GM23338 (cell line): ENCODE measurements at regions not wholly inside any gene's neighbourhood (a gene's known extent, or its start where the extent isn't known, plus 50 kb on each side); places are given as distances from the start of the nearest gene placed in this dataset.

Source experiments
- ATAC-seq: fragments of 200-7000 bp; cut with Tn5 transposase; 3 replicates; pipeline ENCODE4 v1.9.1; 2020
- DNase-seq: peaks from one replicate; pipeline ENCODE4 v3.0.0-alpha.2; 2015; ENCODE audit warnings: low spot score
- H2AFZ ChIP-seq: fragments of 200-600 bp; sonication (generic); 2 replicates; pipeline ENCODE4 v1.8.0; 2016; ENCODE audit warnings: antibody characterized with exemption, mild to moderate bottlenecking, moderate library complexity
- H3F3A ChIP-seq: fragments of 200-600 bp; sonication (generic); replicated peaks from 2 replicates; pipeline ENCODE4 v1.8.0; 2017; ENCODE audit warnings: antibody characterized with exemption, mixed run types, low read depth
- H3K27ac ChIP-seq: fragments of 200-600 bp; sonication (generic); 2 replicates; pipeline ENCODE4 v1.6.1; 2016; ENCODE audit warnings: low read depth
- H3K27me3 ChIP-seq: fragments of 200-600 bp; sonication (generic); 2 replicates; pipeline ENCODE4 v1.8.0; 2016; ENCODE audit warnings: mild to moderate bottlenecking, mixed run types, moderate library complexity; ENCODE audit not compliant: insufficient read depth
- H3K36me3 ChIP-seq: fragments of 200-600 bp; sonication (generic); 2 replicates; pipeline ENCODE4 v1.8.0; 2016; ENCODE audit warnings: mild to moderate bottlenecking; ENCODE audit not compliant: insufficient read depth
- H3K4me1 ChIP-seq: fragments of 200-600 bp; sonication (generic); 2 replicates; pipeline ENCODE4 v1.8.0; 2016; ENCODE audit warnings: mild to moderate bottlenecking, moderate library complexity; ENCODE audit not compliant: insufficient read depth
- H3K4me2 ChIP-seq: fragments of 200-600 bp; sonication (generic); 2 replicates; pipeline ENCODE4 v1.7.1; 2017; ENCODE audit warnings: mixed run types
- H3K4me3 ChIP-seq: fragments of 200-600 bp; sonication (generic); 2 replicates; pipeline ENCODE4 v1.6.1; 2016; ENCODE audit warnings: mixed run types
- H3K79me2 ChIP-seq: fragments of 200-600 bp; sonication (generic); replicated peaks from 2 replicates; pipeline ENCODE4 v1.8.0; 2017; ENCODE audit warnings: mild to moderate bottlenecking; ENCODE audit not compliant: insufficient read depth
- H3K9me2 ChIP-seq: fragments of 200-600 bp; sonication (generic); 2 replicates; pipeline ENCODE4 v1.8.0; 2017; ENCODE audit not compliant: insufficient read depth
- H4K20me1 ChIP-seq: fragments of 200-600 bp; sonication (generic); replicated peaks from 2 replicates; pipeline ENCODE4 v1.8.0; 2017; ENCODE audit warnings: mild to moderate bottlenecking; ENCODE audit not compliant: insufficient read depth
- H3K27ac Mint-ChIP-seq: 2 replicates; pipeline ENCODE4 v1.8.0; 2020; ENCODE audit warnings: inconsistent platforms, mild to moderate bottlenecking, moderate library complexity, mixed read lengths
- H3K27me3 Mint-ChIP-seq: 3 replicates; pipeline ENCODE4 v1.8.0; 2022; ENCODE audit warnings: low read depth, mild to moderate bottlenecking, moderate library complexity, mixed read lengths, inconsistent platforms; ENCODE audit not compliant: insufficient read depth, poor library complexity
- H3K36me3 Mint-ChIP-seq: 3 replicates; pipeline ENCODE4 v1.8.0; 2021; ENCODE audit warnings: low read depth, mild to moderate bottlenecking, inconsistent platforms, moderate library complexity, mixed read lengths
- H3K4me1 Mint-ChIP-seq: 3 replicates; pipeline ENCODE4 v1.8.0; 2020; ENCODE audit warnings: mild to moderate bottlenecking, inconsistent platforms, mixed read lengths
- H3K4me3 Mint-ChIP-seq: 3 replicates; pipeline ENCODE4 v1.8.0; 2021; ENCODE audit warnings: moderate library complexity, mild to moderate bottlenecking, inconsistent platforms, mixed read lengths
- H3K9me3 Mint-ChIP-seq: 3 replicates; pipeline ENCODE4 v1.8.0; 2020; ENCODE audit warnings: moderate library complexity, mild to moderate bottlenecking, inconsistent platforms, mixed read lengths
- CREB1 ChIP-seq: fragments of 250-450 bp; sonication (Bioruptor Pico); IDR thresholded peaks from 2 replicates; pipeline ENCODE4 v1.5.0; 2020; ENCODE audit warnings: low read depth, mild to moderate bottlenecking, moderate library complexity
- EZH2 ChIP-seq: fragments of 200-600 bp; sonication (generic); IDR thresholded peaks from one replicate; pipeline ENCODE4 v1.8.0; 2017; ENCODE audit warnings: antibody characterized with exemption, mild to moderate bottlenecking, low read depth; ENCODE audit not compliant: unreplicated experiment
- EZH2phosphoT487 ChIP-seq: fragments of 200-600 bp; sonication (generic); IDR thresholded peaks from one replicate; pipeline ENCODE4 v1.8.1; 2018; ENCODE audit warnings: antibody characterized with exemption; ENCODE audit not compliant: unreplicated experiment
- JUNB ChIP-seq: IDR thresholded peaks from one replicate; pipeline ENCODE4 v1.6.1; 2016; ENCODE audit warnings: antibody characterized with exemption; ENCODE audit not compliant: unreplicated experiment
- NANOG ChIP-seq: IDR thresholded peaks from 2 replicates; pipeline ENCODE4 v1.6.1; 2016; ENCODE audit warnings: antibody characterized with exemption, borderline replicate concordance
- POLR2AphosphoS5 ChIP-seq: IDR thresholded peaks from 2 replicates; pipeline ENCODE4 v1.6.1; 2016; ENCODE audit warnings: antibody characterized with exemption, low read depth
- STAT1 ChIP-seq: IDR thresholded peaks from one replicate; pipeline ENCODE4 v1.6.1; 2016; ENCODE audit warnings: antibody characterized with exemption; ENCODE audit not compliant: unreplicated experiment
- ZNF114 ChIP-seq: fragments of 250-450 bp; sonication (Bioruptor Pico); IDR thresholded peaks from 2 replicates; pipeline ENCODE4 v1.5.0; 2020; ENCODE audit warnings: mild to moderate bottlenecking, moderate library complexity
- ZNF331 ChIP-seq: fragments of 250-450 bp; sonication (Bioruptor Pico); IDR thresholded peaks from 2 replicates; pipeline ENCODE4 v1.5.0; 2020; ENCODE audit warnings: low read depth, mild to moderate bottlenecking, moderate library complexity
- TF ChIP-seq, protein P1 (sequence below): fragments of 250-450 bp; sonication (Bioruptor Pico); IDR thresholded peaks from 2 replicates; pipeline ENCODE4 v1.5.0; 2020; ENCODE audit warnings: mild to moderate bottlenecking, moderate library complexity
- TF ChIP-seq, protein P2 (sequence below), 2 experiments: fragments of 200-600 bp in 1 of 2; sonication (generic) in 1 of 2; conservative IDR thresholded peaks; 2 replicates each; pipeline versions ENCODE4 v1.5.1 to v1.6.1; 2016 to 2017; ENCODE audit warnings: antibody characterized with exemption in 2 of 2, low read depth in 2 of 2, mild to moderate bottlenecking in 2 of 2, moderate library complexity in 1 of 2
- TF ChIP-seq, protein P3 (sequence below): IDR thresholded peaks from one replicate; pipeline ENCODE4 v1.6.1; 2018; ENCODE audit warnings: antibody characterized with exemption; ENCODE audit not compliant: unreplicated experiment
- TF ChIP-seq, protein P4 (sequence below): IDR thresholded peaks from 2 replicates; pipeline ENCODE4 v1.6.1; 2016; ENCODE audit warnings: antibody characterized with exemption

DNA sequence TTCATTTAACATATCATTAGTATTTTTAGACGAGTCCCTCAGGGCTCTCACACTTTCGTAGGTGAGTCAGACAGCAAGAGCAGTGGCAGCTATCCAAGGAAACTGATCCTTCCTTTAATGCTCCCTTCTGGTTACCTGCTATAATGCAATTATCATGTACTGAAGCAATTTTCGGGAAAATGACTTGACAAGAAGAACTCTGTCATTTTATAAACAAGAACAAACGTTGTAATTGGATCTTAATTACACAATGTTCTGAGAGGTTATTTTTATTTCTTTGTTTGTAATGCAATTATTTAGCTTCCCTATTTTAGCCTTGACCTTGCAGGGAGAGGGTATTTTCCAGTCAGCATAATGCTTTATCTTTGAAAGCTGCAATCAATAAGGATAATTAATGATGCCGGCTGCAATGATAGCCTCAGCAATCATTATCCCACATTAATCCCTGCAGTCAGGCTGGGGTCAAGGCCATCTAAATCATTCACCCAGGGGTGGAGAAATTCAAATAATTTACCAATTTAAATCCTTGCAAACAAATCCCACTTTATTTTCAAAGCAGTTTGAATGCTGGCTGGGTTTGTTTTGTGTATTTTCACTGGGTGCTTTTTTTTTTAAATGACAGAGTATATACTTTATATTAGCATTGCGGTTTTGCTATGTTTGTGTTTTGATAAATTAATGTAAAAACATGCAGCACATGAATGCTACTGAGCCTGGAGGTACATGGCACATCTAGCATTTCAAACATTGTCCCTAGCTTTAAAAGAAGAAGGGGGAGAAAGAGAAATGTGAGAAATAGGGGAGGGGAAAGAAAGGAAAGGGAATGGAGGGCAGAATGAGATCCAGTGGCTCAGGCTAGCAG is 249.9 kb downstream of the SHOX2 start:
- Mint-ChIP-seq H3K27ac (no peak overlapping the region), H3K27me3 (no peaks in the 10 kb centered on the region), H3K9me3 (peaks cover 9% of the 10 kb centered on the region), H3K36me3 (no peaks in the 10 kb centered on the region), H3K4me3 (no peak overlapping the region), H3K4me1 (peaks cover 6% of the 10 kb centered on the region; the same call in 1 of the 3 replicates)
- H3K27ac ChIP-seq: no peak overlapping the region
- ATAC-seq: no peak
- no peaks in the 10 kb centered on the region for H4K20me1 ChIP-seq
- no peak for TF ChIP-seq POLR2AphosphoS5
- TF ChIP-seq EZH2phosphoT487: no peak
- no peak for TF ChIP-seq STAT1
- TF ChIP-seq, protein P1, sequence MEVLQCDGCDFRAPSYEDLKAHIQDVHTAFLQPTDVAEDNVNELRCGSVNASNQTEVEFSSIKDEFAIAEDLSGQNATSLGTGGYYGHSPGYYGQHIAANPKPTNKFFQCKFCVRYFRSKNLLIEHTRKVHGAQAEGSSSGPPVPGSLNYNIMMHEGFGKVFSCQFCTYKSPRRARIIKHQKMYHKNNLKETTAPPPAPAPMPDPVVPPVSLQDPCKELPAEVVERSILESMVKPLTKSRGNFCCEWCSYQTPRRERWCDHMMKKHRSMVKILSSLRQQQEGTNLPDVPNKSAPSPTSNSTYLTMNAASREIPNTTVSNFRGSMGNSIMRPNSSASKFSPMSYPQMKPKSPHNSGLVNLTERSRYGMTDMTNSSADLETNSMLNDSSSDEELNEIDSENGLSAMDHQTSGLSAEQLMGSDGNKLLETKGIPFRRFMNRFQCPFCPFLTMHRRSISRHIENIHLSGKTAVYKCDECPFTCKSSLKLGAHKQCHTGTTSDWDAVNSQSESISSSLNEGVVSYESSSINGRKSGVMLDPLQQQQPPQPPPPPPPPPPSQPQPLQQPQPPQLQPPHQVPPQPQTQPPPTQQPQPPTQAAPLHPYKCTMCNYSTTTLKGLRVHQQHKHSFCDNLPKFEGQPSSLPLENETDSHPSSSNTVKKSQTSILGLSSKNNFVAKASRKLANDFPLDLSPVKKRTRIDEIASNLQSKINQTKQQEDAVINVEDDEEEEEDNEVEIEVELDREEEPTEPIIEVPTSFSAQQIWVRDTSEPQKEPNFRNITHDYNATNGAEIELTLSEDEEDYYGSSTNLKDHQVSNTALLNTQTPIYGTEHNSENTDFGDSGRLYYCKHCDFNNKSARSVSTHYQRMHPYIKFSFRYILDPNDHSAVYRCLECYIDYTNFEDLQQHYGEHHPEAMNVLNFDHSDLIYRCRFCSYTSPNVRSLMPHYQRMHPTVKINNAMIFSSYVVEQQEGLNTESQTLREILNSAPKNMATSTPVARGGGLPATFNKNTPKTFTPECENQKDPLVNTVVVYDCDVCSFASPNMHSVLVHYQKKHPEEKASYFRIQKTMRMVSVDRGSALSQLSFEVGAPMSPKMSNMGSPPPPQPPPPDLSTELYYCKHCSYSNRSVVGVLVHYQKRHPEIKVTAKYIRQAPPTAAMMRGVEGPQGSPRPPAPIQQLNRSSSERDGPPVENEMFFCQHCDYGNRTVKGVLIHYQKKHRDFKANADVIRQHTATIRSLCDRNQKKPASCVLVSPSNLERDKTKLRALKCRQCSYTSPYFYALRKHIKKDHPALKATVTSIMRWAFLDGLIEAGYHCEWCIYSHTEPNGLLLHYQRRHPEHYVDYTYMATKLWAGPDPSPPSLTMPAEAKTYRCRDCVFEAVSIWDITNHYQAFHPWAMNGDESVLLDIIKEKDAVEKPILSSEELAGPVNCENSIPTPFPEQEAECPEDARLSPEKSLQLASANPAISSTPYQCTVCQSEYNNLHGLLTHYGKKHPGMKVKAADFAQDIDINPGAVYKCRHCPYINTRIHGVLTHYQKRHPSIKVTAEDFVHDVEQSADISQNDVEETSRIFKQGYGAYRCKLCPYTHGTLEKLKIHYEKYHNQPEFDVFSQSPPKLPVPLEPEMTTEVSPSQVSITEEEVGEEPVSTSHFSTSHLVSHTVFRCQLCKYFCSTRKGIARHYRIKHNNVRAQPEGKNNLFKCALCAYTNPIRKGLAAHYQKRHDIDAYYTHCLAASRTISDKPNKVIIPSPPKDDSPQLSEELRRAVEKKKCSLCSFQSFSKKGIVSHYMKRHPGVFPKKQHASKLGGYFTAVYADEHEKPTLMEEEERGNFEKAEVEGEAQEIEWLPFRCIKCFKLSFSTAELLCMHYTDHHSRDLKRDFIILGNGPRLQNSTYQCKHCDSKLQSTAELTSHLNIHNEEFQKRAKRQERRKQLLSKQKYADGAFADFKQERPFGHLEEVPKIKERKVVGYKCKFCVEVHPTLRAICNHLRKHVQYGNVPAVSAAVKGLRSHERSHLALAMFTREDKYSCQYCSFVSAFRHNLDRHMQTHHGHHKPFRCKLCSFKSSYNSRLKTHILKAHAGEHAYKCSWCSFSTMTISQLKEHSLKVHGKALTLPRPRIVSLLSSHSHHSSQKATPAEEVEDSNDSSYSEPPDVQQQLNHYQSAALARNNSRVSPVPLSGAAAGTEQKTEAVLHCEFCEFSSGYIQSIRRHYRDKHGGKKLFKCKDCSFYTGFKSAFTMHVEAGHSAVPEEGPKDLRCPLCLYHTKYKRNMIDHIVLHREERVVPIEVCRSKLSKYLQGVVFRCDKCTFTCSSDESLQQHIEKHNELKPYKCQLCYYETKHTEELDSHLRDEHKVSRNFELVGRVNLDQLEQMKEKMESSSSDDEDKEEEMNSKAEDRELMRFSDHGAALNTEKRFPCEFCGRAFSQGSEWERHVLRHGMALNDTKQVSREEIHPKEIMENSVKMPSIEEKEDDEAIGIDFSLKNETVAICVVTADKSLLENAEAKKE: no peak
- TF ChIP-seq JUNB: no peak
- TF ChIP-seq, protein P2, sequence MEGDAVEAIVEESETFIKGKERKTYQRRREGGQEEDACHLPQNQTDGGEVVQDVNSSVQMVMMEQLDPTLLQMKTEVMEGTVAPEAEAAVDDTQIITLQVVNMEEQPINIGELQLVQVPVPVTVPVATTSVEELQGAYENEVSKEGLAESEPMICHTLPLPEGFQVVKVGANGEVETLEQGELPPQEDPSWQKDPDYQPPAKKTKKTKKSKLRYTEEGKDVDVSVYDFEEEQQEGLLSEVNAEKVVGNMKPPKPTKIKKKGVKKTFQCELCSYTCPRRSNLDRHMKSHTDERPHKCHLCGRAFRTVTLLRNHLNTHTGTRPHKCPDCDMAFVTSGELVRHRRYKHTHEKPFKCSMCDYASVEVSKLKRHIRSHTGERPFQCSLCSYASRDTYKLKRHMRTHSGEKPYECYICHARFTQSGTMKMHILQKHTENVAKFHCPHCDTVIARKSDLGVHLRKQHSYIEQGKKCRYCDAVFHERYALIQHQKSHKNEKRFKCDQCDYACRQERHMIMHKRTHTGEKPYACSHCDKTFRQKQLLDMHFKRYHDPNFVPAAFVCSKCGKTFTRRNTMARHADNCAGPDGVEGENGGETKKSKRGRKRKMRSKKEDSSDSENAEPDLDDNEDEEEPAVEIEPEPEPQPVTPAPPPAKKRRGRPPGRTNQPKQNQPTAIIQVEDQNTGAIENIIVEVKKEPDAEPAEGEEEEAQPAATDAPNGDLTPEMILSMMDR (conservative IDR thresholded peaks at IDR 0.05; ENCODE audit: low read depth in 2 of 2): no peak
- TF ChIP-seq EZH2: no peak
- no peak for TF ChIP-seq ZNF331 (CRISPR knock-in tag)
- no peak for TF ChIP-seq CREB1 (CRISPR knock-in tag)
- TF ChIP-seq, protein P3, sequence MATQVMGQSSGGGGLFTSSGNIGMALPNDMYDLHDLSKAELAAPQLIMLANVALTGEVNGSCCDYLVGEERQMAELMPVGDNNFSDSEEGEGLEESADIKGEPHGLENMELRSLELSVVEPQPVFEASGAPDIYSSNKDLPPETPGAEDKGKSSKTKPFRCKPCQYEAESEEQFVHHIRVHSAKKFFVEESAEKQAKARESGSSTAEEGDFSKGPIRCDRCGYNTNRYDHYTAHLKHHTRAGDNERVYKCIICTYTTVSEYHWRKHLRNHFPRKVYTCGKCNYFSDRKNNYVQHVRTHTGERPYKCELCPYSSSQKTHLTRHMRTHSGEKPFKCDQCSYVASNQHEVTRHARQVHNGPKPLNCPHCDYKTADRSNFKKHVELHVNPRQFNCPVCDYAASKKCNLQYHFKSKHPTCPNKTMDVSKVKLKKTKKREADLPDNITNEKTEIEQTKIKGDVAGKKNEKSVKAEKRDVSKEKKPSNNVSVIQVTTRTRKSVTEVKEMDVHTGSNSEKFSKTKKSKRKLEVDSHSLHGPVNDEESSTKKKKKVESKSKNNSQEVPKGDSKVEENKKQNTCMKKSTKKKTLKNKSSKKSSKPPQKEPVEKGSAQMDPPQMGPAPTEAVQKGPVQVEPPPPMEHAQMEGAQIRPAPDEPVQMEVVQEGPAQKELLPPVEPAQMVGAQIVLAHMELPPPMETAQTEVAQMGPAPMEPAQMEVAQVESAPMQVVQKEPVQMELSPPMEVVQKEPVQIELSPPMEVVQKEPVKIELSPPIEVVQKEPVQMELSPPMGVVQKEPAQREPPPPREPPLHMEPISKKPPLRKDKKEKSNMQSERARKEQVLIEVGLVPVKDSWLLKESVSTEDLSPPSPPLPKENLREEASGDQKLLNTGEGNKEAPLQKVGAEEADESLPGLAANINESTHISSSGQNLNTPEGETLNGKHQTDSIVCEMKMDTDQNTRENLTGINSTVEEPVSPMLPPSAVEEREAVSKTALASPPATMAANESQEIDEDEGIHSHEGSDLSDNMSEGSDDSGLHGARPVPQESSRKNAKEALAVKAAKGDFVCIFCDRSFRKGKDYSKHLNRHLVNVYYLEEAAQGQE: no peak
- TF ChIP-seq ZNF114 (CRISPR knock-in tag): no peak
- TF ChIP-seq, protein P4, sequence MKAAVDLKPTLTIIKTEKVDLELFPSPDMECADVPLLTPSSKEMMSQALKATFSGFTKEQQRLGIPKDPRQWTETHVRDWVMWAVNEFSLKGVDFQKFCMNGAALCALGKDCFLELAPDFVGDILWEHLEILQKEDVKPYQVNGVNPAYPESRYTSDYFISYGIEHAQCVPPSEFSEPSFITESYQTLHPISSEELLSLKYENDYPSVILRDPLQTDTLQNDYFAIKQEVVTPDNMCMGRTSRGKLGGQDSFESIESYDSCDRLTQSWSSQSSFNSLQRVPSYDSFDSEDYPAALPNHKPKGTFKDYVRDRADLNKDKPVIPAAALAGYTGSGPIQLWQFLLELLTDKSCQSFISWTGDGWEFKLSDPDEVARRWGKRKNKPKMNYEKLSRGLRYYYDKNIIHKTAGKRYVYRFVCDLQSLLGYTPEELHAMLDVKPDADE: no peak
- TF ChIP-seq NANOG: no peak
- no peaks in the 10 kb centered on the region for H3K27me3 ChIP-seq
- H3K9me2 ChIP-seq: 0 out of 2 replicates have a peak, but pooled peaks cover 3% of the 10 kb centered on the region
- no peak overlapping the region for H3K4me2 ChIP-seq
- H3F3A ChIP-seq: no peaks in the 10 kb centered on the region
- H3K4me1 ChIP-seq: peaks cover 3% of the 10 kb centered on the region; the same call in 1 of the 2 replicates
- no peak overlapping the region for H2AFZ ChIP-seq
- no peak for DNase-seq
- H3K79me2 ChIP-seq: no peaks in the 10 kb centered on the region
- no peak overlapping the region for H3K4me3 ChIP-seq
- H3K36me3 ChIP-seq: no peaks in the 10 kb centered on the region
